Activated T-helper 1 cell treated with anti-CD3 and anti-CD28 coated beads, Interleukin-2, amount 50 U/mL, for 16 hours (primary cell): ENCODE measurements at regions not wholly inside any gene's neighbourhood (a gene's known extent, or its start where the extent isn't known, plus 50 kb on each side); places are given as distances from the start of the nearest gene placed in this dataset.
A peak's percentile ranks its signal among the peaks of the same experiment; 100 is the strongest.
"Not testable (repeated sequence)": the region's sequence is repeated elsewhere in the genome, so short reads cannot be mapped to it uniquely, and the experiment has no call there.

Experiments
- DNase-seq, 2 donors: peaks; one replicate each; pipeline ENCODE4 v3.0.0-alpha.2; 2020; ENCODE audit warnings: low read depth in 1 of 2, low spot score in 1 of 2

DNA sequence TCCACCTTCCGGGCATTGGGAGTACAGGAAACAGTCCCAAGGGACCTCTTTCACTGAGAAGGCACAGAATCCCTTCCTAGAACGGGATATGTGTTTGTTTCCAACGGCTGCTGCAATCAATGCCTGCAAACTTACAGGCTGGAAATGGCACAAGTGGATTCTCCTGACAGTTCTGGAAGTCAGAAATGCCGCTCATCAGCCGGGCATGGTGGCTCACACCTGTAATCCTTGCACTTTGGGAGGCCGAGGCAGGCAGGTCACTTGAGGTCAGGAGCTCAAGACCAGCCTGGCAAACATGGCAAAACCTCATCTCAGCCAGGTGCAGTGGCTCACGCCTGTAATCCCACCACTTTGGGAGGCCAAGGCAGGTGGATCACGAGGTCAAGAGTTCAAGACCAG, 97.0 kb upstream of the FGF3 start:
- DNase-seq, result not testable (repeated sequence)

DNA sequence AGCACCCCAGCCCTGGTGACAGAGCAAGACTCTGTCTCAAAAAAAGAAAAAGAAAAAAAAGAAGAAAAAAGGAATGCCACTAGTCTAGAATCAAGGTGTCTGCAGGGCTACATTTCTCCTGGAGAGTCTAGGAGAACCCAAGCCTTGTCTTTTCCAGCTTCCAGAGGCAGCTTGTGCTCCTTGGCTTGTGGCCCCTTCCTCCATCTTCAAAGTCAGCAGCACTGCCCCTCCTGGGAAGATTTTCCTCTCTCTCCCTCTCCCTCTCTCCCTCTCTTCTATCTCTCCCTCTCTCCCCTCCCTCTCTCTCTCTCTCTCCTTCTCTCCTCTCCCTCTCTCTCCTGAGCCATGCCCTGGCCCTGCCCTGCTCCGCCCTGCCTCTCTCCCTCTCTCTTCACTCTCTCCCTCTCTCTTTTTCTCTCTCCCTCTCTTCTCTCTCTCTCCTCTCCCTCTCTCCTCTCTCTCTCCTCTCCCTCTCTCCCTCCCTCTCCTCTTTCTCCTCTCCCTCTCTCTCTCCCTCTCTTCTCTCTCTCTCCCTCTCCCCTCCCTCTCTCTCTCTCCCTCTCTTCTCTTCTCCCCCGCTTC, 97.7 kb upstream of the FGF3 start:
- no peak for DNase-seq

DNA sequence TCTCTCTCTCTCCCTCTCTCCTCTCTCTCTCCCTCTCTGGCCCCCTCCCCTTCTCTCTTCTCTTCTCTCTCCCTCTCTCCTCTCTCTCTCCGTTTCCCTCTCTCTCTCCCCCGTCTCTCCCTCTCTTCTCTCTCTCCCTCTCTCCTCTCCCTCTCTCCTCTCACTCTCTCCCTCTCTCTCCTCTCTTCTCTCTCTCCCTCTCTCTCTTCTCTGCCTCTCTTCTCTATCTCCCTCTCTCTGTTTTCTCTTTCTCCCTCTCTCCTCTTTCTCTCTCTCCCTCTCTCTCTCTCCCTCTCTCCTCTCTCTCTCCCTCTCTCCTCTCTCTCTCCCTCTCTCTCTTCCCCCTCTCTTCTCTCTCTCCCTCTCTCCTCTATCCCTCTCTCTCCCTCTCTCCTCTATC, 98.3 kb upstream of the FGF3 start:
- DNase-seq, result no peak

DNA sequence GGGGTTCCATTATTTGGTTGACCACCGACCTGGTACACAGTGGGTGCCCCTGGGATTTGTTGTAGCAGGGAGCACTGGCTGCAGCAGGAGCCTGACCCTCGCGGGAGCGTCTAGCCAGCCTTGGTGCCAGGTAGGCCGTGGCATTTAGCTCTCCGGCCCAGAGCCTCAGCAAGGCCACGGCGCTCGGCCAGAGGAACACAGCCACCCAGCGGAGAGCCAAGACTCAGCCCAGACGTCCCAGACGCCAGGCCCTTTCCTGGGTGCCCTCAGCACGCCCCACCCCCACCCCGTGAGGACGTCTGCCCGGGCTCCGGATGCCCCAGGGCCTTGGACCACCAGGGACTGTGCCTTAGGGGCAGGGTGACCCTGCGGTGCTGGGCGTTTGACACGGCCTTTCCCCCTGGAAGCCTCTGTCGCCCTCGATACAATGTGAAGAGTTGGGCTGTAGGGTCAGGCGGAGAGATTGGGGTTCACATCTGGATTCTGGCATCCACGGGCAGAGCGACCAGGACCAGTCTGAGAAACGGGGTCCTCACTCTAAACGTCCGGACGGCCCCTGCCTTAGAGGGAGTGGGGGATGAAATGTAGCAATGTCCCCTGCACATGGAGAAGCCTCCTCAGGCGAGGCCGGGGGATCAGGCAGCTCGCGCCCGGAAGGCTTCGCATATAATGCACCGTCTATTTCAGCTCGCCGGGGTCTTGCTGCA, 99.2 kb upstream of the FGF3 start:
- no peak for DNase-seq

DNA sequence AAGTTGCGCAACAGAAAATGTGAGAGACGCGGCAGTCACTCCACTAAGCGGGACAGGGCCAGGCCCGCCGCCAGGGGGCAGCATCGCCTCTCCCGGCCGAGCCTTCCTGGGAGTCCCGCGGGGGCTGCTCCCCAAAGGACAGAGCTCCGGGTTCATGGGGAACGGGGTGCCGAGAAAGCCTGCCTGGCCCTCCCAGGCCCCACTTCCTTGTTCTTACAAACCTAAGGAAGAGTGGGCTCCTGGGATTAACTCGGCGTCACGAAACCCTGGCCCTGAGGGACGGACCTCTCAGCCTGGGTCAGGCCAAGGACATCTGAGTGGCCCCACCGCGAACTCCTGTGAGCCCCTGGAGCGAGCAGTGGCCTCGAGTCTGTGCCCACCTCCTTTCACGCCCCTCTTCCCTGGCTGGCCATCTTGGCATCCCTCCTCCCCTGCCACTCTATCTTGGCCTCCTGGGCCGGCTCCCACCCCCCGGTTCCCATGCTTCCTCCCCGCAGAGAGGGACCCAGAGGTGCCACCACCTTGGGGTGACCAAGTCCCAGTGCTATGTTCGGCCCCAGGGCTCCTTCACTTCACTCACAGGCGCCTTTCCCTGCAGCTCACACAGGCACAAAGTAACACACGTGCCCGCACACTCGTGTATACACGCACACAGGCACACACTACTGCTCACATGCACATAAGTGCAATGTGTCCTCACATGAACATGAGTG, 99.9 kb upstream of the FGF3 start:
- peak; percentile 45 to 58 for DNase-seq

DNA sequence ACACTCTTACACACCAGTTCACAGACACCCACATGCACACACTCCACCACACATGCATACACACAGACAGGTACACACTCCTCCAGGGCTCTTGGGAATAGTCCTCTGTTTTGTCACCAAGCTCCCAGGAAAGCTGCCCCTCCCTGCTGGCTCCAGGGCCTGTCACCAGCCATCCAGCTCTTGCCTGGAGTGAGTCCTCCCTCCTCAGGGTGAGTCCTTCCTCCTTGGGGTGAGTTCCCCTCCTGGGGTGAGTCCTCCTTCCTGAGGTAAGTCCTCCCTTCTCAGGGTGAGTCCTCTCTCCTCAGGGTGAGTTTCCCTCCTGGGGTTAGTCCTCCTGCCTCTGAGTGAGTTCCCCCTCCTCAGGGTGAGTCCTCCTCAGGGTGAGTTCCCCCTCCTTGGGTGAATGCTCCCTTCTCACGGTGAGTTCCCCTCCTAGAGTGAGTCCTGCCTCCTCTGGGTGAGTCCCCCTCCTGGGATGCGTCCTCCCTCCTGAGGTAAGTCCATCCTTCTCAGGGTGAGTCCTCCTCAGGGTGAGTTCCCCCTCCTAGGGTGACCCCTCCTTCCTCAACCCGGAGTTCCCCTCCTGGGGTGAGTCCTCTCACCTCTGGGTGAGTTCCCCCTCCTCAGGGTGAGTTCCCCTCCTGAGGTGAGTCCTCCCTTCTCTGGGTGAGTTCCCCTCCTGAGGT, 100.6 kb upstream of the FGF3 start:
- no peak for DNase-seq

DNA sequence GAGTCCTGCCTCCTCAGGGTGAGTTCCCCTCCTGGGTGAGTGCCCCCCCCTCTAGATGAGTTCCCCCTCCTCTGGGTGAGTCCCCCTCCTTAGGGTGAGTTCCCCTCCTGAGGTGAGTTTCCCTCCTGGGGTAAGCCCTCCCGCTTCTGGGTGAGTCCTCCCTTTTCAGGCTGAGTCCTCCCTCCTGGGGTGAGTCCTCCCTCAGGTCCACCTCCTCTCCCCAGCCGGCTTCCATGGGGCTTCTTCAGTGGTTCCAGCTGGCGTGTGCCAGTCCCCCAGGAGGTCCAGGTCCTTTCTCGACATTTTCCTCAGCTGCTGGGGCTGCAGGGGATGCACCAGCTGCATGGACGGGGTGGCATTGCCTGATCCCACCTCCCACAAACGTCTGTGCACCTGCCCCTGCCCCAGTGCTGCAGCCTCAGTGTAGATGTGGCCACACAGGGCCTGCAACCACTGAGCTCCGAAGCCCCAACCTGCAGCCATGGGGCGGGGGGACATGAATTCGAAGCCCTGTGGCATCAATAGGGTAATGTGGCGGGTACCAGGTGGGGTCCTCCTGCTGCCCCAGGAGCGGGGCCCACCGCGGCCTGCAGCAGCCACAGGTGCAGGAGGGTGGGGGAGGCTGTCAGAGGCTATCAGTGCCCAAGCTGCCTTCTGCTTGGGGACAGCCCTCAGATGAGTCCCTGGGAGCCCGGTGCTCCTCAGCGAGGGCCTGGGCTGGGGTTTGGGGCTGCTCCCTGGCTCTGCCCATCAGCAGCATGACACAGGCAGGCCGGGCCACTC, 101.3 kb upstream of the FGF3 start:
- no peak for DNase-seq

DNA sequence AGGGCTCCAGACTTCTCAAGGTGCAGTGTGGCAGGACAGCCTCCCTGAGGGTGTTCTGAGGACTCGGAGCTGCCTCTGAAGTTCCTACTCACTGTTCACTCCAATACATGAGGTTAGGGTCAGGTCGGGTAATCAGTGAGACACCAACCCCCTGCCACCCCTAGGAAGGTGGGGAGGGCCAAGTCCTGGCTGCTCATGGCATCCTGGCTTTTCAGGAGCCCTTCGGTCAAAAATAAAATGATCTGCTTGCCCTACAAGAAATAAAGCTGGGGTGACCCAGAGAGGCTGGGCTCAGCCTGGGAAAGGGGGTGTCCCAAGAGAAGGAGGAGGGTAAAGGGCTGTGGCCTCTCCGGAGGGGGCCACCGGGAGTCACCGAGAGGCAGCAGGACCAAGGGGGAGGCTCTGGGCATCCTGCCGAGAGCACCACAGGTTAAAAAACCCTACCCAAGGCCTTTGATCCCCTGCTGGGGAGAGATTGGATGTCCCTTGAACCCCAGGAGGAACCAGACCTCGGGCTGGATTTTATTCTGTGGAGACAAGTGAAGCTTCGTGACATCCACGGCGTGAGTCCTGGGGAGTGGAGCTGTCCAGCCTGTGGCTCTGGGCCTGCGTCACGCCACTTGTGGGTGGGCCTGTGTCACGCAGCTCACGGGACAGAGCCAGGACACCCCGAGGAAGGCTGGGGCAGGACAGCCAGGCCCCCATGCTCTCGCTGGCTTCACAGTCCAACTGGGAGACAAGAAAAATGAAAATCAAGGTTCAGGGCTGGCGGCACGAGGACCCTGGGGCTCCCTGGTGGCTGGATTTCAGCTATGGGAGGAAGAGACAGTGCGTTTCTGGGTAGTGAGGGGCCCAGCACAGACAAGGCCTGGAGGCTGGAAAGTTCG, 102.2 kb upstream of the FGF3 start:
- no peak for DNase-seq

DNA sequence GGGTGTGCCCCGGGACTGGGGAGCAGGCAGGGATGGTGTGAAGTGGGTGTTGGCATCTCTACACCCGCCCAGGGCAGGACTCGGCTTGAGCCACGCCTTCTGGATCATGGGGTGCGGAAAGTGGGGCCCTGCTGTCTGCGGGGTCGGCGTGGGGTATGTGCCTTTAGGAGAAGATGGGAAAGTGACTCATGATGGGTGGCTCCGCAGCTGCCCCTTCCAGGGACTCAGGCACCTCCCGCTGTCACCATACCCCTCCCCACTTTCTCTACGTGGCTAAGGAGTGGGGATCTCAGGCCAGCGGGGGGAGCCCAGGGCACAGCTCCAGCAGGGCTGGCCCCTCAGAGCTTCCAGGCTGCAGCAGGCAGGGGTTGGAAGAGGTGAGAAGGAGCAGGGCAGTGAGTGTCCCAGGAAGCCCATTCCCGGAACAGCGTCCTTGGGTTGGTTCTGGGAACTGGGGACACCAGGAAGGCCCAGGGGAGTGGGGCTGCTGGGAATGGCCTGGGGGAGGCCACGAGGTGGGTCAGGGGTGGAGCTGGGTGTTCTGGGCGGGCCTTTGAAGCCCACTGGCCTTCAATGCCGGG, 102.9 kb upstream of the FGF3 start:
- DNase-seq, result no peak

DNA sequence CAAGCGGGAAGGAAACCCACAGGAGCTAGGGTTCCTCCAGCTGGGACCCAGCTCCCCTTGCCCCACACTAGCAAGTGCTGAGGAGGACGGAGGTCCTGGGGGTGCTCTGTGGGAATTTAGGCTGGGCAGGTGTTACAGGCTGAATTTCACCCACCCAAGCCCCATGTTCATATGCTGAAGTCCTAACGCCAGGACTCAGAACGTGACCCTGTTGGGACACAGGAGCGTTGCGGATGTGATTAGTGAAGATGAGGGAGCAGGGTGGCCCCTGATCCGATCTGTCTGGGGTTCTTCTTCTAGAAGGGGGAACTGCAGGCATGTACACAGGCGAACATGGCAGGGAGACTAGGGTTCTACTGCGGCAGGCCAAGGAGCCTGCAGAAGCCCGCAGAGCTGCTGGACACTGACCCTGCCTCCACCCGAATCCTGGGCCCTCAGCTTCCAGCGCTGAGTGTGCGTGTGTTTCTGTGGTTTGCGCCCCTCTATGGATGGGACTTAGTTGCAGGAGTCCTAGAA, 103.4 kb upstream of the FGF3 start:
- DNase-seq, result no peak

DNA sequence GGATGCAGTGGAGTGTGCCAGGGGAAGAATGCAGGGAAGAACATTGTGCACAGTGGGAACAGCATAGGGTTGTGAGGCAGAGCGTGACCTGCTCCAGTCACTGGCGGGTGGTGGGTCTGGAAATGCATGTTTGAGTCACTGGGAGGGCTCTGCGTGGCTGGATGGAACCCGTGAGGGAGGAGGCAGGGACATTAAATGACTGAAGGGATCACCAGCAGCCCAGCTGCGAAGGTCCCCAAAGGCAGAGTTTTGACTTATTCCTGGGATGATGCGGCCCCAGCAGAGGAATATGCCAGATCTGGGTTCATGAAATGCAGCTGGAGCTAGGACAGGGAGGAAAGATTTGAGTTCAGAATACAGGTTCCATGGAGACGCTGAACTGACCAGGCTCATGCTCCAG, 104.0 kb upstream of the FGF3 start:
- DNase-seq, result no peak

DNA sequence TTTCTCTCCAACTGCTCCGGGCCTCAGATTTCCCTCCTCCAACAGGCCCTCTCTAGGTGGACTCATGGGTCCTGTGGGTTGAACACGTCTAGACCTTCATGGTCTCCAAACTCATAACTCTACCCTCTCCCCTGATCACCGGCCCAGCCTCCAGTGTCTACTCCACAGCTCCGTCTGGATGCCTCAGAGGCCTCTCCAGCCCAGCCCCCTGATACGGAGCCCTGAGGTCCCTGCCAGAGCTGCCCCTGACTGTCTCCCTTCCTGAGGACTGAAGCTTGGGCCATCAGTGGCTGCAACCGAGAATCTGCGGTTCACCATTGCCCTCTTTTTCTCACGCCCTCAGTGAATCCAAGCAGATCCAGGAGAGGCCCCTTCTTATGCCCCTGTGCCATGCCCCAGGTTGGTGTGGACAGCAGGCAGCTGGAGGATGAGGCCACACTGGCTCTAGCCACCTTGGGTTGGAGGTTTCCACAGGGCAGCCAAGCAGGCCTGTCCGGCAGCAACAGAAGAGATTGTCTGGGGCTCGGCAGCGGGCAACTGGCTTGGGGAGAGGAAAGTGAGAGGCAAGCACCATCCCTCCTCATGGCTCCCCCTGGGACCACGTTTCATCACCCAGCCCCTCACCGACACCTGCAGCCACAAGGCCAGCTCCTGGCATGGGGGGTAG, 104.6 kb upstream of the FGF3 start:
- no peak for DNase-seq

DNA sequence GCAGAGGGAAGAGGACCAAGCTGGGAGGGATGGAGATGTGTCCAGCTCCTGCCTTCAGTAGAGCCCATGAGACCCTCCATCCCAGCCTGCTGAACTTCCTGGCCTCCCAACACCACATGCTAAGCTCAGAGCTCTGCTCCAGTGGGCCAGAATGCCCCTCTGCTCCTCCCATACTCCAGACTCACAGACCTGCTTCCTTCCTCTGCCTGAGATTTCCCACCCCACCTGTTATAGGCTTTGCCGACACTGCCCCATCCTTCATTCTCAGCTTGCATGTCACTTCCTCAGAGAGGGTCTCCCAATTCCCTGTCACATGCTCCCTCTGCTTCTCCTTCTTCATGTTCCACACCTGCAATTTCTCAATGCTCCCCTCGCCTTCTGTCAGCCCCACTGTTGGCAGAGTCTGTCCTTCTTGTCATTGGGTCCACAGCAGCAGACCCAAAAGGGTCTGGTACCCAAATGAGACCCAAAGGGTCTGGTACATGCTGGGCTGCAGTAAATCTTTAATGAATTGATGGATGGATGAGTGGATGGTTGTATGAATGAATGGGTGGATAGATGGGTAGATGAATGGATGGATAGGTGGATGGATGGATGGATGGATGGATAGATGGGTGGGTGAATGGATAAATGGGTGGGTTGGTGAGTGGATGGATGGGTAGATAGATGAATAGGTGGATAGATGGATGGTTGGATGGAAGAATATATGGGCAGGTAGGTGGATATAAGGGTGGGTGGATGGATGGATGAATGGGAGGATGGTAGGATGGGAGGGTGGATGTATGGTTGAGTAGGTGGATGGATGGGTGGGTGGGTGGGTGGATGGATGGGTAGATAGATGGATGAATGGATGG, 105.3 kb upstream of the FGF3 start:
- no peak for DNase-seq

DNA sequence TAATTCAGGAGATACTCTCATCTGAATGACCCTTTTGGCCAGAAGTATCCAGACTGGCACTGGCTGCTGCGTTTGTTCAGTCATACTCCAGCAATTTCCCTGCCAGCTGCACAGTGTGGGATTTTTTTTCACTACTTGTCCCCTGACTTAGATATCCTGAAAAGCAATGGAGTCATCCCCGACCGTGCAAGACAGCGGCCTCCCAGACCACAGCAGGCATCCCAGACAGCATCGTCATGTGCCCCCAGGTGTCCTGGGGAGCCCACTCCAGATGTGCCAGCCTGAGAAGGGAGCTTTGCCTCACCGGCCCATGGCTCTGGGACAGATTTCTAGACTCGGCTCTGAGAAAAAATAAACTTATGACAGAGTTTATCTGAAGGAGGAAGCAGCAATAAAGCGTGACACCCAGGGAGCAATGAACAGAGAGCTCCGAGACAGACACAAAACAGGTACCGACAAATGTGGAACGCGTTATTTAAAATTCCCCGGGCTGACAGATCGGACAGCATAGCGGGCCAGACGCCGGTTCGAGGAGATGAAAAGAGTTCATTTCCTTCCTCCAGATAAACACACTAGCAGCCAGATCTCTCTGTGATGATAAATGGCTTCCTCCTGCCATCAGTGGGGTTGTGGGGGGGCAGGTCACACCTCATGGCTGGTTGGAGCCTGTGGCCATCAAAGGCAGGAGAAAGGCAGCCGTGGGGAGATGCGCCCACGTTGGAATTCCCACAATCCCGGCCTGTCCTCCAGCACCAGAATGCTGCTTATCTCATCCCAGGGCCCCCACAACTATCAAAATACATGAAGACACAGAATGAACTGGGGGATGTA, 106.4 kb upstream of the FGF3 start:
- no peak for DNase-seq

DNA sequence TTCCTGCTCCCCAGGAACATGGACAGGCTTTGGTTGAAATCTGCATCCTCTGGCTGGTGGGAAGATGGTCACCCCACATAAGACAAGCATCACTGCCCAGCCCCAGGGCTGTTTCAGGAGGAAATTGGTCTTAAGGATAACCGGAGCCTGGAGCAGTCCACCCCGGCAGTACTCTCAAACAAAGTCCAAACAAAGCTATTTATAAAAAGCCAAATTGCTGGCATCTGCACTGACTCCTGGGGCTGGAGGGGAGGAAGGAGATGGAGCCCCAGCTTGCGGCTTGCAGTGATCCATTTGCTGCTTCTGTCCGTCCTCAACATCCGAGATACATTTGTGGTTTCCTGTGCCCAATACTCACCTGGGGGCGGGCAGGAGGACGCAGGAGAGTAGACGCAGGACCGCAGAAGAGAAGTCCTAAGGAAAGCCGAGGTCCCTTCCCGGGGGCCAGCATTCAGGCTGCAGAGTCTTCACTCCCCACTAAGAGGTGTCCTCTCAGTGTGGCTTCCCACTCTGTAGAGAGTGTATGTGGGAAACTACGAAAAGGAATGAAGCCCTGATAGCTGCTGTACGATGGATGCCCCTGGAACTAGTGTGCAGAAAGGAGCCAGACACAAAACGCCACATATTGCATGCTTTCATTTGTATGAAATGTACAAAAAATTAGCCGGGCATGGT, 107.3 kb upstream of the FGF3 start:
- DNase-seq, result no peak

DNA sequence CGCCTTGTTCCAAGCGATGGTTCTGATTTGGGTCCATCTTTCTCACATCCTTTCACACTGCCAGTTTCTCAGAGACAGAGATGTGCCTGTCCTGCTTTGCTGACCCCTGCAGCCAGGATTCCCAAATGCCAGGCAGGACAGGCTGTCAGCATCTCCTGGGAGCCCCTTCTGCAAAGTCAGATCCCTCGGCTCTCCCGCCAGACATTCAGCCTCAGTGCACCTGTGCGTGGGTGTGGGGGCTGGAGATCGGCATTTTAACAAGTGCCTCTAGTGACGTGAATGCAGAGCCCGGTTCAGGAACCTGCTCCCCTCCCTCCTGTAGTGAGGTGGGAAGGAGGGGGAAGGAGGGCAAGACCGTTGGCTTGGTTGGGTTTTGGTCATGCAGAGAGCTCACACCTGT, 108.9 kb upstream of the FGF3 start:
- no peak for DNase-seq

DNA sequence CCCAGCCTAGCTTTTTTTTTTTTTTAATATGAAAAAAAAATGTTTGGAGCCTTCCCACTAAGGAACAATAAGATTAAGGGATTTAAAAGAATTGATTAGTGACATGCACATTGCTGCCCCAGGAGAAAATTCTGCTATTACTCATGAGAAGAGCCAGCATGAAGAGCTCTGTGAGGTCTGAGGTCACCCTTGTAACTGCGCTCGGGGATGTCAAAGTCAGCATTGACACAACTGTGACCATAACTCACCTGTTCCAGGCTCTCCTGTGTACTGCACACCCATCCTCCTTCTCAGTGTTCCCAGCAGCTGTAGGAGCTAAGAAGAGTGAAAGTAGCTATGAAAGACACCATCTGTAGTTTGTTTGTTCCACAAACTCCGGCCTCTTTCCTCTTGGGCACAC, 109.8 kb upstream of the FGF3 start:
- DNase-seq, result no peak
